Omental fat pad (tissue), 3 donors: ENCODE measurements at regions not wholly inside any gene's neighbourhood (a gene's known extent, or its start where the extent isn't known, plus 50 kb on each side); places are given as distances from the start of the nearest gene placed in this dataset.

ENCODE experiments used
- ATAC-seq: fragments of 150-250 bp; one replicate; pipeline ENCODE4 v1.9.1; 2016; ENCODE audit warnings: mild to moderate bottlenecking, moderate library complexity; ENCODE audit not compliant: low FRiP score
- DNase-seq: peaks from one replicate; pipeline ENCODE4 v3.0.0-alpha.2; 2019; ENCODE audit warnings: low spot score
- TF ChIP-seq, protein P1 (sequence below), 3 donors: fragments of 450-650 bp; IDR thresholded peaks; one replicate each; pipeline ENCODE4 v1.5.1; 2016 to 2017; ENCODE audit warnings: antibody characterized with exemption in 3 of 3, mild to moderate bottlenecking in 3 of 3, moderate library complexity in 2 of 3

DNA sequence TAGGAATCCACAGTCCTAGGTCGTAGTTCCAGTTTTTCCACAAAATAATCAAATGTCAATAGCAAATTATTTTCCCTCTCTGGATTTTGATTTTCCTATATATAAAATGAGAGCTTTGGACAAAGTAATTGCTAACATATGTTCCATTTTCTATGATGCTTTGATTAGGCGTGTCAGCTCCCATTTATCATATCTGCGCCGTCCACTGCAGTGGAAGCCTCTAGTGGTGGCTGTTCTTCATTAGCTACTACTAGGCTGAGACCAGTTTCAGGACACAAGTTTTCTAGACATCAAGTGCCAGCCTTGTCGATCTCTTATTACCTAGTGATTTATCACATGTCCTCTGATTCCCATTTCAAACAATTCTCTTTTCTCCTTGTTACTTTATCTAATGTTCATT is 271.5 kb downstream of the TUSC7 start:
- ATAC-seq (no peak), DNase-seq (no peak)
- TF ChIP-seq, protein P1, sequence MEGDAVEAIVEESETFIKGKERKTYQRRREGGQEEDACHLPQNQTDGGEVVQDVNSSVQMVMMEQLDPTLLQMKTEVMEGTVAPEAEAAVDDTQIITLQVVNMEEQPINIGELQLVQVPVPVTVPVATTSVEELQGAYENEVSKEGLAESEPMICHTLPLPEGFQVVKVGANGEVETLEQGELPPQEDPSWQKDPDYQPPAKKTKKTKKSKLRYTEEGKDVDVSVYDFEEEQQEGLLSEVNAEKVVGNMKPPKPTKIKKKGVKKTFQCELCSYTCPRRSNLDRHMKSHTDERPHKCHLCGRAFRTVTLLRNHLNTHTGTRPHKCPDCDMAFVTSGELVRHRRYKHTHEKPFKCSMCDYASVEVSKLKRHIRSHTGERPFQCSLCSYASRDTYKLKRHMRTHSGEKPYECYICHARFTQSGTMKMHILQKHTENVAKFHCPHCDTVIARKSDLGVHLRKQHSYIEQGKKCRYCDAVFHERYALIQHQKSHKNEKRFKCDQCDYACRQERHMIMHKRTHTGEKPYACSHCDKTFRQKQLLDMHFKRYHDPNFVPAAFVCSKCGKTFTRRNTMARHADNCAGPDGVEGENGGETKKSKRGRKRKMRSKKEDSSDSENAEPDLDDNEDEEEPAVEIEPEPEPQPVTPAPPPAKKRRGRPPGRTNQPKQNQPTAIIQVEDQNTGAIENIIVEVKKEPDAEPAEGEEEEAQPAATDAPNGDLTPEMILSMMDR (IDR thresholded peaks at IDR 0.05): no peak

DNA sequence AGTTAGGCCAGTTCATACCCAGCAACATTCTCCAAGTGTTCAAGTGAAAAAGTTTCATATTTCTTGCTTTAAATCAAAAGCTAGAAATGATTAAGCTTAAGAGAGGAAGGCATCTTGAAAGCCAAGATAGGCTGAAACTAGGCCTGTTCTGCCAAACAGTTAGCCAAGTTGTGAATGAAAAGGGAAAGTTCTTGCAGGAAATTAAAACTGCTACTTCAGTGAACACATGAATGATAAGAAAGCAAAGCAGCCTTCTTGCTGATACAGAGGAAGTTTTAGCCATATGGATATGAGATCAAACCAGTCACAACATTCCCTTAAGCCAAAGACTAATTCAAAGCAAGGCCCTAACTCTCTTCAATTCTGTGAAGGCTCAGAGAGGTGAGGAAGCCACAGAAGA is 274.7 kb downstream of the TUSC7 start:
- DNase-seq (no peak), ATAC-seq (no peak)
- TF ChIP-seq, protein P1 (IDR thresholded peaks at IDR 0.05): no peak

DNA sequence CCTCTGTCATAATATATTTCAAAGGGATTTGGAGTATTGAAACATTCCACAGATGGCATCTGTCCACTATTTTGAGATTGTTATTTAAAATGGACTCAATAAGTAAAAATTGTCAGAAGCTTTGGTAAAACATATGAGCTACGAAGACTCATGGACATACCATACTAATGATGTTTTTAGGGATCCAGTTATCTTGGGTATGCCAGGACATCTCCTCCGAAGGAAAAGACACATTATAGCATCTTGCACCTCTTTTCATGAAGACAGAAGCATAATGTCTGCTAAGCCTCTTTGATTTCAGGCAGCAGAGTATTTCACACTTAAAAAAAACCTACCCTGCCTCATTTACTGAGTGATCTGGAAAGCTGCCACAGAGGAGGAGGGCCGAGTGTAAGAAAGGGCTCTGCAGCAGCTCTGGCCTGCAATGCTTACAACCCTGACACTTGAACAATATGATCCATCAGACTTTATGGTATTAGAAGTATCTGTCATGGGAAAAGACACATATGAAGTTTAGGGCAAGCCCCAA is 284.8 kb downstream of the TUSC7 start:
- no peak for ATAC-seq

DNA sequence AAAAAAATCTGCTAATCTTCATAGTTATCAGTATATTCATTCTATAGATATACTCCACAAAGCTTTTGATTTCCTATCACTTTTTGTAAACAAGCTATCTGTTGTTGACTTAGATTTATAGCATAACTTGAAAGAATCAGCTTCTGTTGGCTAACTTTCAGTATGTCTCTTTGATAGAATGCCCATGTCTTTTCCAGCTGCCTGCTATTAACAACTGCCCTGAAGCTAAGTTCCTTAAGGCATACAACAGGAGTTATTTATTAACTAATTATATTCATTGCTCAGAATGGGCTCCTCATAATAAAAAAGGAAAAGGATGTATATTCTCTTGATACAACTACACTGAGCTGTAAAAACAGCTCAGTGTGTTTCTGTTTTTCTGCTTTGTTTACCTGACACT is 293.9 kb downstream of the TUSC7 start:
- no peak for DNase-seq
- TF ChIP-seq, protein P1 (IDR thresholded peaks at IDR 0.05): no peak
- no peak for ATAC-seq

More for the DNA sequence above, 284.8 kb downstream of the TUSC7 start:
- DNase-seq: no peak
- TF ChIP-seq, protein P1 (IDR thresholded peaks at IDR 0.05): no peak

DNA sequence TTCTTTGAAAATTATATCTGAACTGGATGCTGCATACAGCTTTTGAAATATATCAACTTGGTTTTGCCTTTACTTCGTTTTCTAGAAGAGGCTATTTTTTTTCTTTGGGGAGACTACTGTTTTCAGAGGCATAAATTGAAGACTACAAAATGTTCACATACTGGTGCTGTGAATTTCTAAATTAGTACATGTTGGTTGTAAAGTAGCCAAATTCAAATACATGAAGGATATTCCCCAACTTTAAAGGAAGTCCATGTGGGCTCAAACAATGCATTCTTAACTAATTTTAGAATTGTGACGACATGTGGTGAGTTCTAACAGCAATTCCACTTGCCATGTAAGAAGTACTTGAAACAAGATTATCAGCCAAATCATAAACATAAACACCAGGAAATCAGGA is 295.7 kb downstream of the TUSC7 start:
- ATAC-seq (no peak), DNase-seq (no peak)
- TF ChIP-seq, protein P1 (IDR thresholded peaks at IDR 0.05): no peak

DNA sequence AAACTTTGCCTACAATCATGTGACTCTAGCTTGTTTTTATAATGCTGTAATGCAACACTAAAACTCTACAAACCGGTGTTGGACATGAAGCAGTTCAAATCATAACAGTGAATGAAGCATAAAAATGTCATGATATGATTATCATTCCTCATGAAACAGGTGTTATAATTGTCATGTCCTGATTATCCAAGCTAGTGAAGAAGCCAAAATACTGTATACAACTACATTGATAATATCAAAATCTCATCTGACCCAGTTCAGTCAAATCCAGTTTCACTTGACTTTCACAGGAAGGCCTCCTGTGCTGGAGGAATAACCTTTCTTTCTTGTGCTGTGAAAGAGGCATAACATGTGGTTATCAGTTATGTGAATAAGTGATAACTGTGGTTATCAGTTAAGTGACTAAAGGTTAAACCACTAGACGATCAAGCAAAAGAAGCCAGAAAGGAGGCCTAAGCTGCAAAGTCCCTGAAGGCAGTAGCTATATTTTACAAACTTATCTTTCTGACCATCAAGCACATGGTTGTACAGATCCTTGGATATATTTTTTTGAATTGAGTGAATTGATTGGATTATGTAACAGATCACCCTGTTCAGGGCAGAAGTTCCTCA is 296.4 kb downstream of the TUSC7 start:
- ATAC-seq (no peak), DNase-seq (no peak)
- TF ChIP-seq, protein P1 (IDR thresholded peaks at IDR 0.05): no peak

DNA sequence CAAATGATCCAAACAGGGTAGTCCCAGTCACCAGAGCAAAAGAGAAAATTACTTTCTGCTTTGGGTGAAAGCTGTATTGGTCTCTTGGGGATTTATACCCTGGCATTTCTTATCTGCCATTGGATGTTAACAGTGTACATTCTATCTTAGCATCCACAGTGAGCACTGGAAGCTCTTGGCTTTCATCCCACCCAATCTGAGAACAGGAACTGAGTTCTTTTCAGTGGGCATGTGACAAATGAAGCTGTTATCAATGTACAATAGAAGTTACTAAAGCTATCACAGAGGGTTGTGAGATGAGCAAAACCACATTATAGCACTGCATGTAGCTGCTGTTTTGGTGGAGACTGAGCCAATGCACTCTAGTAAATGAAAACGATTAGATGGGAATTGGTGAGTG is 300.7 kb downstream of the TUSC7 start:
- ATAC-seq (no peak), DNase-seq (no peak)
- TF ChIP-seq, protein P1 (IDR thresholded peaks at IDR 0.05): no peak
